H1 (cell line): ENCODE measurements at regions not wholly inside any gene's neighbourhood (a gene's known extent, or its start where the extent isn't known, plus 50 kb on each side); places are given as distances from the start of the nearest gene placed in this dataset.

Experiments used
- CTCF ChIA-PET: fragments of 300-600 bp; sonication (Branson Sonifier 250); formaldehyde crosslinking; loops from one replicate; lab custom pipeline; 2021; ENCODE audit not compliant: partially characterized antibody; lab: Charles Lee
- POLR2A ChIA-PET: fragments of 300-600 bp; sonication (Branson Sonifier 250); formaldehyde crosslinking; loops from one replicate; lab custom pipeline; 2021; ENCODE audit warnings: inconsistent platforms; ENCODE audit not compliant: partially characterized antibody; lab: Charles Lee
- DNase-seq, 2 experiments: peaks; one replicate each; pipeline versions ENCODE4 v3.0.0 to v3.0.0-alpha.2; 2010 to 2022; ENCODE audit warnings: low spot score in 2 of 2, low read depth in 1 of 2, mixed read lengths in 1 of 2
- FAIRE-seq: peaks from 2 replicates; lab custom pipeline; 2011; peaks lifted over from hg19 to GRCh38; lab: Jason Lieb, UNC
- H2AFZ ChIP-seq: 2 replicates; pipeline ENCODE4 v1.8.1; 2012; ENCODE audit warnings: low read length, inconsistent platforms
- H2AK5ac ChIP-seq: 2 replicates; pipeline ENCODE4 v1.6.1; 2013; ENCODE audit warnings: low read depth, low read length
- H2BK120ac ChIP-seq: replicated peaks from 2 replicates; pipeline ENCODE3; 2013; ENCODE audit warnings: low read depth, low read length, inconsistent platforms
- H2BK12ac ChIP-seq: 2 replicates; pipeline ENCODE4 v1.6.1; 2013; ENCODE audit warnings: low read depth, low read length
- H2BK15ac ChIP-seq: 2 replicates; pipeline ENCODE4 v1.6.1; 2013; ENCODE audit warnings: low read length
- H2BK20ac ChIP-seq: 2 replicates; pipeline ENCODE4 v1.6.1; 2013; ENCODE audit warnings: low read length
- H2BK5ac ChIP-seq: 2 replicates; pipeline ENCODE4 v1.6.1; 2013; ENCODE audit warnings: low read depth, low read length
- H3K14ac ChIP-seq: 2 replicates; pipeline ENCODE4 v1.6.1; 2013; ENCODE audit warnings: inconsistent platforms; ENCODE audit not compliant: insufficient read length
- H3K18ac ChIP-seq: 2 replicates; pipeline ENCODE4 v1.6.1; 2013; ENCODE audit warnings: low read length; ENCODE audit errors: extremely low read depth
- H3K23ac ChIP-seq: 2 replicates; pipeline ENCODE4 v1.6.1; 2013; ENCODE audit warnings: inconsistent platforms; ENCODE audit not compliant: insufficient read length
- H3K23me2 ChIP-seq: 2 replicates; pipeline ENCODE4 v1.6.1; 2013; ENCODE audit warnings: low read depth, low read length
- H3K27ac ChIP-seq: 2 replicates; pipeline ENCODE4 v1.6.1; 2011; ENCODE audit warnings: low read depth, low read length, inconsistent platforms
- H3K27me3 ChIP-seq, 4 experiments: replicated peaks in 1 of 4; 1 replicate in 1 of 4; 2 replicates in 3 of 4; pipeline versions ENCODE4 v1.6.1 to v1.8.1; 2011 to 2013; ENCODE audit warnings: low read length in 3 of 4, mild to moderate bottlenecking in 3 of 4, inconsistent platforms in 2 of 4, mixed read lengths in 2 of 4, moderate library complexity in 1 of 4; ENCODE audit not compliant: control insufficient read depth in 3 of 4, insufficient read depth in 3 of 4; ENCODE audit errors: extremely low read depth in 1 of 4
- H3K36me3 ChIP-seq, 4 experiments: 2 replicates each; pipeline versions ENCODE4 v1.6.1 to v1.8.1; 2011 to 2013; ENCODE audit warnings: mild to moderate bottlenecking in 4 of 4, low read length in 3 of 4, moderate library complexity in 2 of 4, control low read depth in 1 of 4, inconsistent platforms in 1 of 4; ENCODE audit not compliant: insufficient read depth in 4 of 4, control insufficient read depth in 2 of 4
- H3K4ac ChIP-seq: replicated peaks from 2 replicates; pipeline ENCODE3; 2013; ENCODE audit warnings: low read length, low read depth, mixed read lengths, inconsistent platforms; ENCODE audit not compliant: insufficient read length
- H3K4me1 ChIP-seq, 4 experiments: replicated peaks in 1 of 4; 1 replicate in 1 of 4; 2 replicates in 3 of 4; pipeline versions ENCODE4 v1.6.1 to v1.8.1; 2011 to 2013; ENCODE audit warnings: low read length in 3 of 4, inconsistent platforms in 2 of 4, mixed read lengths in 1 of 4; ENCODE audit not compliant: insufficient read depth in 4 of 4, control insufficient read depth in 3 of 4
- H3K4me2 ChIP-seq, 2 experiments: 2 replicates each; pipeline versions ENCODE4 v1.6.1 to v1.8.1; 2011 to 2013; ENCODE audit warnings: low read depth in 2 of 2, low read length in 2 of 2, control low read depth in 1 of 2, inconsistent platforms in 1 of 2, mild to moderate bottlenecking in 1 of 2; ENCODE audit not compliant: insufficient read depth in 1 of 2
- H3K4me3 ChIP-seq, 4 experiments: fragments of 200-600, 300-600 bp in 1 of 4; sonication (generic), shearing (Covaris generic), sonication (Bioruptor Twin) in 1 of 4; 2 replicates each; pipeline versions ENCODE4 v1.5.1 to v1.8.1; 2011 to 2016; ENCODE audit warnings: low read length in 4 of 4, low read depth in 3 of 4, control low read depth in 2 of 4, inconsistent platforms in 2 of 4, mild to moderate bottlenecking in 2 of 4, mixed read lengths in 1 of 4, moderate library complexity in 1 of 4; ENCODE audit not compliant: insufficient read depth in 2 of 4; ENCODE audit errors: extremely low read depth in 1 of 4
- H3K56ac ChIP-seq: replicated peaks from 2 replicates; pipeline ENCODE3; 2013; ENCODE audit warnings: low read depth, mild to moderate bottlenecking, mixed read lengths, low read length, inconsistent platforms; ENCODE audit not compliant: insufficient read length
- H3K79me1 ChIP-seq: 2 replicates; pipeline ENCODE4 v1.6.1; 2013; ENCODE audit warnings: low read depth, low read length, control low read depth
- H3K79me2 ChIP-seq, 2 experiments: 2 replicates each; pipeline versions ENCODE4 v1.6.1 to v1.8.1; 2012 to 2013; ENCODE audit warnings: low read length in 2 of 2, mild to moderate bottlenecking in 2 of 2, inconsistent platforms in 1 of 2; ENCODE audit not compliant: insufficient read depth in 2 of 2, control insufficient read depth in 1 of 2
- H3K9ac ChIP-seq, 4 experiments: replicated peaks in 1 of 4; 1 replicate in 1 of 4; 2 replicates in 3 of 4; pipeline versions ENCODE4 v1.6.1 to v1.8.1; 2011 to 2013; ENCODE audit warnings: low read depth in 3 of 4, low read length in 3 of 4, control low read depth in 2 of 4, mild to moderate bottlenecking in 2 of 4, moderate library complexity in 2 of 4, inconsistent platforms in 1 of 4; ENCODE audit errors: extremely low read depth in 1 of 4
- H3K9me3 ChIP-seq, 2 experiments: 2 replicates each; pipeline versions ENCODE4 v1.6.1 to v1.8.1; 2012 to 2013; ENCODE audit warnings: mild to moderate bottlenecking in 2 of 2, moderate library complexity in 2 of 2, control low read depth in 1 of 2, inconsistent platforms in 1 of 2, low read depth in 1 of 2, low read length in 1 of 2, mixed read lengths in 1 of 2; ENCODE audit not compliant: insufficient read depth in 2 of 2
- H4K20me1 ChIP-seq, 2 experiments: replicated peaks in 1 of 2; 2 replicates each; pipeline versions ENCODE3 to v1.8.1; 2011 to 2013; ENCODE audit warnings: inconsistent platforms in 2 of 2, low read length in 2 of 2, mild to moderate bottlenecking in 1 of 2; ENCODE audit not compliant: insufficient read depth in 2 of 2, control insufficient read depth in 1 of 2
- H4K5ac ChIP-seq: 2 replicates; pipeline ENCODE4 v1.6.1; 2013; ENCODE audit warnings: low read length, low read depth, mixed read lengths, inconsistent platforms; ENCODE audit not compliant: insufficient read length
- H4K8ac ChIP-seq: 2 replicates; pipeline ENCODE4 v1.8.0; 2013; ENCODE audit warnings: mild to moderate bottlenecking, moderate library complexity, low read length, inconsistent platforms; ENCODE audit not compliant: insufficient read depth; ENCODE audit errors: extremely low read depth
- H4K91ac ChIP-seq: replicated peaks from 2 replicates; pipeline ENCODE3; 2013; ENCODE audit warnings: low read length, mixed read lengths, inconsistent platforms; ENCODE audit not compliant: insufficient read length
- CTBP2 ChIP-seq: IDR thresholded peaks from 2 replicates; pipeline ENCODE4 v1.7.0; 2011; ENCODE audit warnings: borderline replicate concordance, mild to moderate bottlenecking, moderate library complexity, mixed read lengths, low read length; ENCODE audit not compliant: insufficient read depth, insufficient read length
- RAD21 ChIP-seq, 2 experiments: IDR thresholded peaks in 1 of 2; conservative IDR thresholded peaks in 1 of 2; 2 replicates each; pipeline ENCODE4 v1.6.1; 2011; ENCODE audit warnings: low read depth in 2 of 2, low read length in 2 of 2, improper control_type of control experiment in 1 of 2, inconsistent platforms in 1 of 2, mild to moderate bottlenecking in 1 of 2, moderate library complexity in 1 of 2
- WGBS, 2 experiments: shearing (Covaris generic) in 1 of 2; methylation state at CpG; one replicate each; pipeline versions ENCODE4 v1.1.6 to v1.1.7; 2013 to 2015; ENCODE audit warnings: low lambda C conversion rate in 2 of 2, mixed read lengths in 2 of 2, inconsistent platforms in 1 of 2, low coverage in 1 of 2, missing lambda C conversion rate in 1 of 2; ENCODE audit not compliant: insufficient replicate concordance in 2 of 2, insufficient coverage in 1 of 2, insufficient read length in 1 of 2; ENCODE audit errors: extremely low coverage in 1 of 2, missing lambda C conversion rate in 1 of 2; 5-methylcytosine and 5-hydroxymethylcytosine counted together

- no peaks in the 10 kb centered on the region for H4K20me1 ChIP-seq
- H3K4ac ChIP-seq, result no peak overlapping the region
- no peak overlapping the region for H2BK15ac ChIP-seq
- H3K4me1 ChIP-seq, result no peaks in the 10 kb centered on the region
- no peak overlapping the region for H2BK12ac ChIP-seq
- no peaks in the 10 kb centered on the region for H3K36me3 ChIP-seq
- H3K4me3 ChIP-seq, result no peak overlapping the region
- no peaks in the 10 kb centered on the region for H3K23me2 ChIP-seq
- H2BK120ac ChIP-seq, result no peak overlapping the region
- no peak overlapping the region for H2BK20ac ChIP-seq
- no peak overlapping the region for H3K18ac ChIP-seq
- no peak overlapping the region for H2AK5ac ChIP-seq
- no peaks in the 10 kb centered on the region for H3K27me3 ChIP-seq
- H2AFZ ChIP-seq, result no peak overlapping the region
- ChIA-PET POLR2A (no interaction called here), CTCF (interaction anchor here (1.0 to 1.6 kb wide), 3 partner anchors 33 to 506 kb away, joined by 3 to 5 read pairs (median 4); no protein-coding TSS in a partner anchor)
- no peaks in the 10 kb centered on the region for H3K9me3 ChIP-seq
- no peak overlapping the region for H4K8ac ChIP-seq
- no peak overlapping the region for H3K14ac ChIP-seq
- no peak for DNase-seq
- 68% methylated on average over 2 of the region's 2 CpGs; no CpG with 5 or more reads in 1 of the 2 experiments for WGBS, 2 experiments
- no peak overlapping the region for H3K56ac ChIP-seq
- TF ChIP-seq RAD21 (IDR thresholded peaks at IDR 0.05 in 1 of 2, conservative IDR thresholded peaks at IDR 0.05 in 1 of 2; ENCODE audit: low read depth in 2 of 2, low read length in 2 of 2) (no peak), CTBP2 (no peak)
- FAIRE-seq, result no peak
- no peak overlapping the region for H3K23ac ChIP-seq
- H3K4me2 ChIP-seq, result no peak overlapping the region
- H2BK5ac ChIP-seq, result no peak overlapping the region
- no peak overlapping the region for H4K5ac ChIP-seq
- H3K27ac ChIP-seq, result no peak overlapping the region
- no peaks in the 10 kb centered on the region for H3K79me2 ChIP-seq
- H4K91ac ChIP-seq, result no peak overlapping the region
- H3K9ac ChIP-seq, result no peak overlapping the region
- H3K79me1 ChIP-seq, result no peaks in the 10 kb centered on the region
These were observed 176.5 kb downstream of the ASCL4 start for GRCh38 chr12:107951024-107951423.
